ENCODE measurements at regions not wholly inside any gene's neighbourhood (a gene's known extent, or its start where the extent isn't known, plus 50 kb on each side); places are given as distances from the start of the nearest gene placed in this dataset.

- TF ChIP-seq, protein P1, sequence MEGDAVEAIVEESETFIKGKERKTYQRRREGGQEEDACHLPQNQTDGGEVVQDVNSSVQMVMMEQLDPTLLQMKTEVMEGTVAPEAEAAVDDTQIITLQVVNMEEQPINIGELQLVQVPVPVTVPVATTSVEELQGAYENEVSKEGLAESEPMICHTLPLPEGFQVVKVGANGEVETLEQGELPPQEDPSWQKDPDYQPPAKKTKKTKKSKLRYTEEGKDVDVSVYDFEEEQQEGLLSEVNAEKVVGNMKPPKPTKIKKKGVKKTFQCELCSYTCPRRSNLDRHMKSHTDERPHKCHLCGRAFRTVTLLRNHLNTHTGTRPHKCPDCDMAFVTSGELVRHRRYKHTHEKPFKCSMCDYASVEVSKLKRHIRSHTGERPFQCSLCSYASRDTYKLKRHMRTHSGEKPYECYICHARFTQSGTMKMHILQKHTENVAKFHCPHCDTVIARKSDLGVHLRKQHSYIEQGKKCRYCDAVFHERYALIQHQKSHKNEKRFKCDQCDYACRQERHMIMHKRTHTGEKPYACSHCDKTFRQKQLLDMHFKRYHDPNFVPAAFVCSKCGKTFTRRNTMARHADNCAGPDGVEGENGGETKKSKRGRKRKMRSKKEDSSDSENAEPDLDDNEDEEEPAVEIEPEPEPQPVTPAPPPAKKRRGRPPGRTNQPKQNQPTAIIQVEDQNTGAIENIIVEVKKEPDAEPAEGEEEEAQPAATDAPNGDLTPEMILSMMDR (conservative IDR thresholded peaks at IDR 0.05): no peak
- no peak for TF ChIP-seq EZH2 (IDR thresholded peaks at IDR 0.05; ENCODE audit: low read depth)
Measured at GRCh38 chr13:59492030-59492636, 671.6 kb downstream of the DIAPH3 start.
